HG03159 (cell line): ENCODE measurements at regions not wholly inside any gene's neighbourhood (a gene's known extent, or its start where the extent isn't known, plus 50 kb on each side); places are given as distances from the start of the nearest gene placed in this dataset.
A peak's percentile ranks its signal among the peaks of the same experiment; 100 is the strongest.

Experiments used
- ATAC-seq: cut with Tn5 transposase; IDR thresholded peaks from one replicate; pipeline ENCODE4 v1.9.1; 2021; ENCODE audit warnings: mild to moderate bottlenecking, moderate library complexity; ENCODE audit not compliant: unreplicated experiment

DNA sequence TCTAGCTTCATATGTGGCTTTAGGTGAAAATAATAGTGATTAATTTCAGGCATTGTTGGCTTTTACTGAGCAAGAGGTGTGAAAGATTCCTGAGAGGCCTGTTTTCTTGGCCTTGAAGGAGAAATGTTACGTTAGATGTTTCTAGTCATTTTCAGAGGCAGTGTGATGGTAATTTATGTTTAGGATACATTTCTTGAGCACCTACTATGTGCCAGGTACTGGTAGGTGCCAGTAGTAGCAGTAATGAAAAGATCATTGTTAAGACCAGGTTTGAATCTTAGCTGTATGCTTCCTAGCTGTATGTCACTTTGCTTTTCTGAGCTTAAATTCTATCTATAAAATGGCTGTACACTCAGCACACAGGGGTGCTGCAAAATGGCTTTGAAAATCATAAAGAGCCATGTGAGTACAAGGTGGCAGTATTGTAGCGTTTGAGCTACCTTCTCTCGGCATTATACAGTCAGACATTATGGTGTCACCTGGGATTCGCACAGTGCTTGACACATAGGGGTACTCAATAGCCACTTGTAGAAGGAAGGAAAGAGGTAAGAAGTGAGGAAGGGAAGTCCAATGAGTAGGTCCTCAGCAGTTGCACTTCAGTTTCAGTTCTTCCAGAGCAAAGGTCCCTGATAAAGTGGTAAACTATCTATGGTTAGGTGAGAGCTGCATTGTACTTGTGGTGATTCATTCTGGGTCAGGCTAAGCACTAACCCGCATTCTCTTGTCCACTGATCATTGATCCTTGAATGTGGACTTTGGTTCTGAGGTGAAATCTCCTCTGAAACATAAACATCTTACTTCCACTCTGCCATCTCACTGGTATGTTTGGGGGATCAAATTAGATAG is 166.5 kb upstream of the NR3C1 start:
- ATAC-seq: no peak

DNA sequence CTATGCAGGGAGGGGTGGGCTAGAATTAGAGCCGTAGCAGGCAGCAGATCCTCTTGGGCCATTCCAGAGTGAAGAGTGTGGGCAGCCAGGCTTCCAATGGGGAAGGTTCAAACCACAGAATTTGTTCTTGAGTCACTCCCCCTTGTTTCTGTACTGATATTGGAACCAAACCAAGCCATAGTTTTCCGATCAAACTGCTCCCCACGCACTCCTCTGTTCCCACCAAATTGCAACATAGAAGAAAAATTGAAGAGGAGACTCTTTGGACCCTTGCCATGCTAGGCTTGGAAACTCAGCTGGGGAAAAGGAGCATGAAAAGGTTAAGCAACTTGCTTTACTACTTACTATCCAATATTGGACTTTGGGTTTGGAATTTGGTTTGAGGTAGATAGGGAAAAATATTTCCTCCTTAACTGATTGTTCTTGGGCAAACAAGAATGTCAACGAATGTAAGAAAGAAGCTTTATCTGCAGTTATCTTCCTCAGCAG is 165.8 kb upstream of the NR3C1 start:
- ATAC-seq: no peak

DNA sequence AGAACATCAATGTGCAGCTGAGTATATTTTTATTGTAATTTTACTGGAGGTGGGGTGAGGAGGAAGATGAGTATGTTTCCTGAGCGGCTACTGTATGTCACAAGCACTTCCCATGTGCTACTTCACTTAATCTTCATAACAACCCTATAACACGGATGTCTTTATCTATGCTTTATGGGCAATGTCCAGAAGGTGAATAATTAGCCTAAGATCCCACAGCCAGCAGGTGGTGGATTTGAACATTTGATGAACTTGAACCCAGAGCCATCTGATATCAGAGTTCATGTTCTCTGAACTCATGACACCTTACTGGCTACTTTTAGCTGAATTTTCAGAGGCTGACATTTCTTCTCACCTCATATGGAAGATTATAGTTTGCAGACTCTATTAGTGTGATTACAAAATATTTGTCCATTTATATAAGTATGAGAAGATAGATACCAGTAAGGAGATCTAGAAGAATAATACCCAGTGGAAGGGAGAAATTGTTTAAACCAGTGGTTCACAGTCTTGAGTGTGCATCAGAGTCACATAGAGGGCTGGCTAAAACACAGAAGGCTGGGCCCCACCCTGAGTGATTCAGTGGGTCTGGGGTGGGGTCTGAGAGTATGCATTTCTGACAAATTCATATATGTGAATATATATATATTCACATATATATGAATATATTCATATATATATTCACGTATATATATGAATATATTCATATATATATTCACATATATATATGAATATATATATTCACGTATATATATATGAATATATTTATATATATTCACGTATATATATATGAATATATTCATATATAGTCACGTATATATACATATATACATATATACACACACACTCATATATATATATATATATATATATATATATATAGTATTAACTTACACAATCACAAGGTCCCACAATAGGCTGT is 164.4 kb upstream of the NR3C1 start:
- no peak for ATAC-seq

DNA sequence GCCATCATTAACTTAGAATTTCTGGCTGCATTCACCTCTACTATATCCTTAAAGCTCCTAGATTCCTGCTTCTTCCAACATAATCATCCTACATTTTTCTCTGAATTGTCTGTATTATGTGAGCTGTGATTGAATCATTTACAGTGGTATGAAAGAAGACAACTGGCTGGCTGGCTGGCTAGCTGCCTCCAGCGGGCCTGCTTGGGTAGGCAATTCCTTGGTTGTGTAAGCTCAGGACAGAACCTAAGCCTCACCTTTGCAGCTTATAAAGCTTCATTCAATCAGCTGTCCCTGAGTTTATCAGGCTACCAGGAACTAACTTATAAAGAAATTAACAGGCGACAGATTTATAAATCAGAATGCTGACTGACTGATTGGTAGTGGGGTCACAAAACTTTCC is 162.7 kb upstream of the NR3C1 start:
- ATAC-seq: no peak

DNA sequence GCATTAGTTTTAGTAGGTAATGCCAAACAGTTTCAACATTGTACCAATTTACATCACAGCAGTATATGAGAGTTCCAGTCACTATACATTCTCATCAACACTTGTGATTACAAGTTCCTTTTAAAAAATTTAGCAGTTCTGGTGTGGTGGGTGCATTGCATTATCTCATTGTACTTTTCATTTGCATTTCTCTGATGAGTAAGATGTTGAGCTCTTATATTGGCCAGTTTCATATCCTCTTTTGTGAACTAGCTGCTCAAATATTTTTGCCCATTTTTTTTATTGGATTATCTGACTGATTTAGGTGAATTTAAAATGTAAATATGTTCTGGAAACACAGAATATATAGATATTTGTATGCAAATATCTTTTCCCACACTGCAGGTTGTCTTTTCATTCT is 160.9 kb upstream of the NR3C1 start:
- ATAC-seq: peak; percentile 99

DNA sequence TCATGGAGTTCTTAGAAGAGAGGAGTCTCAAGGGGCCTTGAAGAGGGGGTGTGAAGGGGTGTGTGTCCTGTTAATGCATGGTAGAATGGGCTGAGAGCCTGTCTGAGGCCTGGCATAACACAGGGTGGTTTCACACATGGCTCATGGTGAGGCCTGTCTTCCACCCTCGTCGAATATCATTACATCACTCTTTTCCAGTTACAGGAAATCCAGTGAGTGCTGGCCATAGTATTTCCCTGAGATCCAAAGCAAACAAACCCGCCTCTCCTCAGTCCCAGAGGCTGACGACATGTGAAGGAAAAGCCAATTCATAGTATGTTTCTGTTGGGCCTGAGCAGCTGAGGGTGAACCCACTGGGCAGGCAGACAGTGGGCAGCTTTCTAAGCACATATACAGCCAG is 159.4 kb upstream of the NR3C1 start:
- no peak for ATAC-seq

DNA sequence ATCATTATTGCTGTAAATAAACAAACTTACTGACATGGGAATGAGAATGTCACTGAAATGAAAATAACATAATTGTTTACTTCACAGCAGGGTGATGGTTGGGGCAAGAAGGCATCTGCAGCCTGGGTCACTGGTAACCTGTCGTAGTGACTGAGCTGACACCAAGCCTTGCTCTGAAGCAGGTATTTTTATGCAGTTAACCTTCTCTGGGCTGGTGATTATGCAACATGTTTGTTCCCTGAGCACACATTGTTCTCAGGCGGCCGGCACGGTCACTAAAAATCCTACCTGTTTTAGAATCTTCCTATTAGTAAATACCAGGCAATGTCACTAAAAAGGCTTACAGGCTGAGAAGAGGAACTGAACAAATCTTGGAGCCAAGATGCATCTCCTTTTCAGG is 157.7 kb upstream of the NR3C1 start:
- ATAC-seq: no peak

DNA sequence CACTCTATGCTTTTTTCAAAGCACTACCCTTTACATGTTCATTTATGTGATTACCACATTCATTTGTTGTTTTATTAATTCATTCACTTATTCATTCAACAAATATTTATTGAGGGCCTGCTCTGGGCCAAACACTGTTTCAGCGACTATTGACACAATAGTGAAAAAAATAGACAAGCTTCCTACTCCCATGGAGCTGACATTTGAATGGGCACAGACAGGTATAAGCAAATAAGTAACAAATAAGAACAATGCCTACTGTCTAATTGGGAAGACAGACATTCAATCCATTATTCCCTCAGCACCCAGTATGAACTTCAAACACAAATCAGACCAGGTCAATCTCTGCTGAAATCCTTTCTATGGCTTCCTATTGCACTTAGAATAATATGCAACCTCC is 156.9 kb upstream of the NR3C1 start:
- ATAC-seq: no peak

DNA sequence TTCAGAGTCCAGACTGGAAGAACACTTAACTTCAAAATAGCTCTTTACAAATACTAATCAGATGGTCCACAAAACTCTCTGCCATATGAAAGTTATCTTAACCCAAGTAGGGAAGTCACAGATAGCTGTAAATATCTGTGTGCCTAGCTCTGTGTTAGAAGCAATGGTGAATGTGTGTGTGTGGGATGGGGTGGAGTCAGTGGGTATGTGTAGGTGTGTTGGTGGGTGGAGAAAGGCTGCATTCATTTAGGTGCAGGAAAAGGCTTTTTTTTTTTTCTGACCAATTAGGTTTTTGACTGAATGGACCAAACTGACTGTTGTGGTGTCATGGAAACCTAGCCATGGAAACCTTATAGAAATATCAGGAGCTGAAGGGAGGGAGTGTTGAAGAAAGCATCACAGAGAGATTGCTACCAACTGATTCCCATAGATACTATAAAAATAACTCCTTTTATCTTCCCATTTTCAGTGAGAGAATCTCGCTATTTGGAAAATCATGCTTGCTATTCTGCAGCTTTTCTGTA is 156.2 kb upstream of the NR3C1 start:
- no peak for ATAC-seq

DNA sequence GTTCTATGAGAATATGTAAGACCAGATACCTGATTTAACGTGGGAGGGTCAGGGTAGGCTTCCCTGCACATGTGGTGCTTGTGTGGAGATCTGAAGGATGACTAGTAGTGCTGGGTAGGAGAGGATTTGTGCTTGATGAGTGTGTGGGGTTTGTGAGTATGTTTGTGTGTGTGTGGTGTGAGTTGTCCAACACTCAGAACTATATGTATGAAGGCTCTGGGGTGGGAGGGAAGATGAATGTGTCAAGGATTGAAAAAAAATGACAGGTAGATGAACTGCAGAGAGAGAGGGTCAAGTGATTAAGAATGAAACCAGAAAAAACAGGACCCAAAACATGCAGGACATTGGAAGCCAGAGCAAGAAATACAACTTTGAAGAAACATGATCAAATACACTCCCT is 154.6 kb upstream of the NR3C1 start:
- ATAC-seq: no peak

DNA sequence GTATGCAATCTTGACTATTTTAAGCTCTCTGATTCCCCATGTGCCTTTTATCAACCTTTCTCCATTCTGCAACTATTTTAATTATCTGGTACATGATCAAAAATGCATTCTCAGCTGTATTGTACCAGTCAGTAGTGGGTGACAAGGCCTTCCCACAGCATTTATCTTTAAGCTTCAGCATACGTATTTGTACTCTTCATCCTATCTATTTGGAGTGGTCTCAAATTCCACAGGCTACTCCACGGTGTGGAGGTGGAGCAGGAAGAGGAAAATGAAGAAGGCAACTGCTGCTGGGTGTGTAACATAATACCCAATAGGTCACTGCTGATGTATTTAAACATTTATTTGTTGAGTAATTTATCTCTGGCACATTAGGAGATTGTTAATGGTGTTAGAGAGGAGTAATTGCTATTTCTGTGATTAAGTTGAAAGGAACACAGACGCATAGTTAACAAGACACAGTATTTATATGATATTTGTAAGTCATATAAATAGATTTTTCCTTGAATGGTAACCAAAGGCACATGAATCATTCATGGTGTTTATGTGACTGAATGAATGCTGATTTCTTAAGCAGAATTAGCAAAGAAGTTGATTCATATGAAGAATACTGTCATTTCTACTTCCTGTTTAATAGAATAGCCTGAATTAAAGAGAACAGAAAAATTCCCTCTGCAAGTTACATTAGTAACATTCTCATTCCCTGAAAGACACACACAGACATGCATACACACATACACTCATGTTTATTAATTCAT is 153.8 kb upstream of the NR3C1 start:
- no peak for ATAC-seq

DNA sequence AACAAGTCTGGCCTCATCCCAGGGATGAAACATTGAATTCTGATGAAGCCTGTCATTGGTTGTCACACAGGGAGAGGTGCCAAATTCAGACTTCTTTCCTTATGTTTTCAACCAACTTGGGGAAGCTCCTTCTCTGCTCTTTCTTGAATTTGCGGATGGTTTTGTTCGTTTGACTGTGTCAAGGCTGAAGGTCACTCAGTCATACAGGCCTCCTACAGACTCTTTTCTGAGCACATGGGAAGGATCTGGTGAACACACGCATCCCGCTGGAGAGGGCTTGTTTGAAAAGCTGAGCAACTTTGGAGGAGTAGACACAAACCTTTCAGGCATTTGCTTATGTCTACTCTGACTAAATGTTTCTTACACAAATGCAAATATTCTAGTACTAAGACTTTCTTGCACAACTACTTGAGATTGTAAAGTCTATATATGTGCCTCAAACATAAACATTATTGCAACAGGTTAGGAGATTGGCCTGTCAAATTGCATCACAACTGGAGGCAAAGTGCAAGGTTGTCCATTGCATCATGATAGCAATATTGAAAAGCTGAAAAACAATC is 151.5 kb upstream of the NR3C1 start:
- ATAC-seq: no peak

DNA sequence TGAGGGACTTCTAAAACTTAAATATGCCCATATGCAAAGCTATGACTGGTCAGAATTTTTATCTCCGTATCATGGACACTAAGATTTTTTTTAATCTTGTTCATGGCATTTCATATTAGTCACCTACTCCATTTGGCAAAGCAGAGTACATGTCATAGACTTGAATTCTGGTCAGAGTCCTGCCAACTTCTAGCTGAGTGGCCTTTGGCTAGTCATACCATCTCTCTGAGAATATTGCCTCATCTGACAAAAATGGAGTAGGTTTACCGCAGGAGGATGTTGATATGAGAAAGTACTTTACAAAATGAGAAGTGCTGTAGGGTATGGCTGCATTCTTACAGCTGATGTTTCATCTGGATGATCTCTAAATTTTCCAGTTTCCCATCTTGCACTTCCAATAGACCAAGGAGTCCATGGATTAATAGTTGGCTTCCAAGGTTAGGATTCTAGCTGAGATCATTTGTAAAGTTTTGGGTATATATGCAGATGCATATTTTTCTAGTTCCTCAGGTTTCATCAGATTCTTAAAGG is 150.8 kb upstream of the NR3C1 start:
- ATAC-seq: no peak

DNA sequence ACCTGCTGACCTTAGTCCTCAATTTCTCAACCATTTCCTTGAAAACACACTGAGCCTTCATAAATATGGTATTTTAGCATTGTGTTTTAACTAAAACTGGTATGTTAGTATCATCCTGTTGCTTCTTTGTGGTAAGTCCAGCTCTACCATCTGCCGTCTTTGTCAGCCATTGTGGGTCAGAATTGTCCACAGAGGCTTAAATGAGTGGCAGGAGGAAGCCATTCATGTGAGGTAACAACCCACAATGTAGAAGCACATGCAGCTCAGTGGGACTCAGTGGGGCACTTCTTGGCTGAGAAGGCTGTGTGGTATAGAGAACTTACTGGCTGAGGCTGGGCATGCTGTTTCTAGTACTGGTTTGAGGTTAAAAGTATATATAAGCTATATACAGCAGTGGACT is 149.2 kb upstream of the NR3C1 start:
- no peak for ATAC-seq

DNA sequence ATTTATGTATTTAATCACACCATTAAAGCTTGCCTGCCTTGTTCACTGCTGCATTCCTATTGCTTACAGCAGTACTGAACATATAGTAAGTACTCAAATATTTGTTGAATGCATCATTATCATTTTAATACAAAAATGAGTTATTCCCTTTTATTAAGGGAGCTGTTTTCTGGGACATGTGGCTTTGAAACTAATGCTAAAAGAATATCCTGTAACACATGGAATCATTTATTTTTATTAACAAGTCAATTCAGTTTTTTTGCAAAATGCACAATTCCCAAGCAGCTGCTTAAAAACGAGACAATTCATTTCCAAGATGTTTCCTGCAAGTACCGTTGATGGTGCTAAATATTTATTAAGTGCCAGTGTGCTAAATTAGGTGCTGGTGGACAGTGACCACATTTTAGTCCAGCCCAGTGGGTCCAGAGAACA is 148.3 kb upstream of the NR3C1 start:
- ATAC-seq: no peak

DNA sequence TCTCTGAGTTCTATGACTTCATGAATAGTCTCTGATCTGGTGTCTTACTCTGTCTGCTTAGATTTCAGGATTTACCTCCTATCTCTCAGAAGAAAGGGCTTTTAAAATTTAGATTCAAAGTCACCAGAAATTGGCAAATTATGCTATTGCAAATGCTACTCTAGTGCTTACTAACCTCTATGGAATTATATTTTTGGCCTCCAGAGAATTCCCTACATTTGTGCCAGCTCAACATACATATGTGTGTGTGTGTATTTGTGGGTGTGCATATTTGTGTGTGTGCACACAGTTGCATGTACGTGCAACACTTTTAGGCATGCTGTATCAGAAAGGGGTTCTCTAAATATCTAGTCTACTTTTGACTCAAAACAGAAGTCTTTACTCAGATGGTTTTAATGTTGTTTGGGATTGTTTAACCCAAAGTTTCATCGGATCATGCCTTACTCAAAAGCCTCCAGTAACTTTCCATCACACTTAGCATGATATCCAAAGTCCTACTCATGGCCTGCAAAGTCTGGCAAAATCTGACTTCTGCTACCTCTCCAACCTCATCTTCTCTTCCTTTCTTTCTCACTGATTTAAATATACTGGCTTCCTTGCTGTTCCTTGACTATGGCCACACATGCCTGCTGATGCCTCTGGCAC is 147.6 kb upstream of the NR3C1 start:
- ATAC-seq: no peak

DNA sequence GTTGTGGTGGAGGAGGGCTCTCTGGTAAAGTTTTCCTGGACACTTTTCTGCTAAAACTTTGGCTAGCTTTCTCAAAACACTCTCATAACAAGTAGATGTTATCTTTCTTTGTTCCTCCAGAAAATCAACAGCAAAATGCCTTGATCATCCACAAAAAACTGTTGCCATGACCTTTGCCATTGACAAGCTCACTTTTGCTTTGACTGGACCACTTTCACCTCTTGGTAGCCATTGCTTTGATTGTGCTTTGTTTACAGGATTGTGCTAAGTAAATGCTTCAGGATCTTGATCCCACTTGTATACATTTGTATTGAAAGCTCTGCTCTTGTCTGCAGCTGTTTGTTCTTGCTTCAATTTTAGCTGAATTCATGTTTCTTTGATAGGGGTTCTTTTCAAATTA is 143.9 kb upstream of the NR3C1 start:
- no peak for ATAC-seq

DNA sequence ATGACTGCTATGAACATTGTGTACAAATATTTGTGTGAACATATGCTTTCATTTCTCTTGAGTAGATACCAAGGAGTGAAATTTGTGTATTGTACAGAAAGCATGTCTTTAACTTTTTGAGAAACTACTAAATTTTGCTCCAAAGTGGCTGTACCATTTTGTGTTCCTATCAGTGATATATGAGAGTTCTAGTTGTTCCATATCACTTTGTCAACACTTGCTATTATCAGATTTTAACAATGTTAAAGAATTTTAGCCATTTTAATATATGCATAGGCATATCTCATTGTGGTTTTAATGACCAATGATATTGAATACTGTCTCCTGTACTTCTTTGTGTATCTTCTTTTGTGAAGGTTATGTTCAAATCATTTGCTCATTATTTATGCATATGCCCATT is 142.9 kb upstream of the NR3C1 start:
- ATAC-seq: no peak

DNA sequence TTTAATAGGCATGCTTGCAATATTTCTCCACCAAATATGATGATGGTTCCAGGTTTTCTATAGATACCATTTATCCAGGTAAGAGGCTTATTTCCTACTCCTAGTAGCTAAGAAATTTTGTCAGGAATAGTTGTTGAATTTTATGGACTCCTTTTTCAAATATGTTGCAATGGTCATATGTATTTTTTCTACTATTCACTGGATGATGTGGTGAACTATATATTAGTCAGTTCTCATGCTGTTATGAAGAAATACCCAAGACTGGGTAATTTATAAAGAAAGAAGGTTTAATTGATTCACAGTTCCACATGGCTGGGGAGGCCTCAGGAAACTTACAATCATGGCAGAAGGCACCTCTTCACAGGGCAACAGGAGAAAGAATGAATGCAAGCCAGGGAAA is 141.1 kb upstream of the NR3C1 start:
- no peak for ATAC-seq
